ENCODE measurements at regions not wholly inside any gene's neighbourhood (a gene's known extent, or its start where the extent isn't known, plus 50 kb on each side); places are given as distances from the start of the nearest gene placed in this dataset.
"Not testable (repeated sequence)": the region's sequence is repeated elsewhere in the genome, so short reads cannot be mapped to it uniquely, and the experiment has no call there.

DNA sequence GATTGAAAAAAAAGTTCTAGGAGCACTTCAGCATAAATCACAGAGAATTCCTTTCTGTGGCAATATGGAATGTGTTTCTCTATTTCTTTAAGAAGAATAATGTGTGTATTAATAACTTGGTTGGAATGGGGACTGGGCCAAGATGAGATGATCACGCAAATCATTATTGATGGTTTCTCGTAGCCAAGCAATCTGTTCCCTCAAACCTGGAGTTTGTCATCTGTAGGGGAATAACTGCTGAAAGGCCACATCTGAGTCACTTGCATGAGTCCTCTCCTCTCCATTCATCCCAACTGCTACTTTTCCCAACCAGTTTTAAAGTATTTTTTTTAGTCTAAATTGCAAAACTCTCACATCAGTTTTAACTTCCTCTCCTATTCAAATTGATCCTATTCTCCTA, 480.4 kb downstream of the PLPP3 start:
- TF ChIP-seq, protein P1, sequence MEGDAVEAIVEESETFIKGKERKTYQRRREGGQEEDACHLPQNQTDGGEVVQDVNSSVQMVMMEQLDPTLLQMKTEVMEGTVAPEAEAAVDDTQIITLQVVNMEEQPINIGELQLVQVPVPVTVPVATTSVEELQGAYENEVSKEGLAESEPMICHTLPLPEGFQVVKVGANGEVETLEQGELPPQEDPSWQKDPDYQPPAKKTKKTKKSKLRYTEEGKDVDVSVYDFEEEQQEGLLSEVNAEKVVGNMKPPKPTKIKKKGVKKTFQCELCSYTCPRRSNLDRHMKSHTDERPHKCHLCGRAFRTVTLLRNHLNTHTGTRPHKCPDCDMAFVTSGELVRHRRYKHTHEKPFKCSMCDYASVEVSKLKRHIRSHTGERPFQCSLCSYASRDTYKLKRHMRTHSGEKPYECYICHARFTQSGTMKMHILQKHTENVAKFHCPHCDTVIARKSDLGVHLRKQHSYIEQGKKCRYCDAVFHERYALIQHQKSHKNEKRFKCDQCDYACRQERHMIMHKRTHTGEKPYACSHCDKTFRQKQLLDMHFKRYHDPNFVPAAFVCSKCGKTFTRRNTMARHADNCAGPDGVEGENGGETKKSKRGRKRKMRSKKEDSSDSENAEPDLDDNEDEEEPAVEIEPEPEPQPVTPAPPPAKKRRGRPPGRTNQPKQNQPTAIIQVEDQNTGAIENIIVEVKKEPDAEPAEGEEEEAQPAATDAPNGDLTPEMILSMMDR (IDR thresholded peaks at IDR 0.05; ENCODE audit: extremely low read depth, insufficient read depth, missing control alignments) = no peak

DNA sequence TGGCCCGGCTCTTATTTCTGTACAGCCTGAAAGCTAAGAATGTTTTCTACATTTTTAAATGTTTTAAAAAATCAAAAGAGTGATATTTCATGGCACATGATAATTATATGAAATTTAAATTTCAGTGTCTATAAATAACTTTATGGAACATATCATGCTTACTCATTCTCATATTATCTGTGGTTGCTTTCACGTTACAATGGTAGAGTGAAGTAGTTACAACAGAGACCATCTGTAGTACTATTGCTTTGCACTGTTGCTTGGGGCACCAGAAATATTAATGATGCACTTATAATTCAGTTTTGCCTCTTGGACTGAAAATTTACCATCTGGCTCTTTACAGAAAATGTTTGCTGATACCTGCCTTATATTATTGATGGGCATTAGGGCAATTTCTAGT, 481.6 kb downstream of the PLPP3 start:
- DNase-seq (ENCODE audit: low spot score) = no peak
- in situ Hi-C loops (cut with MboI; ENCODE audit: low pct_unique_long_range_greater_than_20kb, low sequenced_read_pairs, unreplicated experiment) = no loop called here
- TF ChIP-seq, protein P1 (IDR thresholded peaks at IDR 0.05; ENCODE audit: extremely low read depth, insufficient read depth, missing control alignments) = no peak

More for the DNA sequence above, 480.4 kb downstream of the PLPP3 start:
- in situ Hi-C loops (cut with MboI; ENCODE audit: low pct_unique_long_range_greater_than_20kb, low sequenced_read_pairs, unreplicated experiment) = no loop called here
- DNase-seq (ENCODE audit: low spot score) = no peak

DNA sequence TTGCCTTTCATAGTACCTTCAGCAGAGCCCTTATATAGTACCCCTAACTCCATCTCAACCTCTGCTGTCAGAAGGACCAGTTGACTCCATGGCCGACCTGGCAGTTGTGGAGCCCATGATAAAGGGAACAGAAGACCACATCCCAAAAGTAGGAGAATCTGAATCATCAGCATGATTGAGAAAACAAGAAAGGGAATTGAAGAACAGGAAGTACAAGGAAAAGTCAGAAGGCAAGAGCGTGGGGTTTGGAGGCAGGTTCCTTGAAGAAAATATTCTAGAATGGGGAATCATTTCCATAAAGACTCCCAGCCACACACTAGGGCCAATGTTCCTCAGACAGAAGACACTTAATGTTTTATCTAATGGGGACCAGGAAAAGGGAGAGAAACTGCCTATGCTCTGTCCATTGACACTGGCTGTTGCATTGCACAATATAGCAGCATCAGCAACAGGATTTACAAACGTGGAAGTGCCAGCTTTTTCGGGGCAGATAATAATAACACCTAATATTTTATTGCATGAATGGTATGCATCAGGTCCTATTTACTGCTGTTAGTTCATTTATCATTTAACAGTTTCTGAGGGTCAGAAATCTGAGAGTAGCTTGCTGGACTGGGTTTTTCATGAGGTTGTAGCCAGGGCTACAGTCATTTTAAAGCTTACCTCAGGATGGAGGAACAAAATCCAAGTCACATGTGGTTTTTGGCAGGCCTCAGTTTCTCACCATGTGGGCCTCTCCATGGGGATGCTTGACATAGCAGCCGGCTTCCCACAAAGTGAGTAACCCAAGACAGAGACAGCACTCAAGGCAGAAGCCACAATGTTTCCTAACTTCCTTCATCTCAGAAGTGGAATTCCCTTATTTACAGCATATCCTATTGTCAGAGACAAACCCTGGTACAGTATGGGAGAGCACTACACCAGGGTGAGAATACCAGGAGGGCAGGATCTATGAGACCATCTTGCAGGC, 483.4 kb downstream of the PLPP3 start:
- in situ Hi-C loops (cut with MboI; ENCODE audit: low pct_unique_long_range_greater_than_20kb, low sequenced_read_pairs, unreplicated experiment) = no loop called here
- DNase-seq (ENCODE audit: low spot score) = no peak
- TF ChIP-seq, protein P1 (IDR thresholded peaks at IDR 0.05; ENCODE audit: extremely low read depth, insufficient read depth, missing control alignments) = no peak

DNA sequence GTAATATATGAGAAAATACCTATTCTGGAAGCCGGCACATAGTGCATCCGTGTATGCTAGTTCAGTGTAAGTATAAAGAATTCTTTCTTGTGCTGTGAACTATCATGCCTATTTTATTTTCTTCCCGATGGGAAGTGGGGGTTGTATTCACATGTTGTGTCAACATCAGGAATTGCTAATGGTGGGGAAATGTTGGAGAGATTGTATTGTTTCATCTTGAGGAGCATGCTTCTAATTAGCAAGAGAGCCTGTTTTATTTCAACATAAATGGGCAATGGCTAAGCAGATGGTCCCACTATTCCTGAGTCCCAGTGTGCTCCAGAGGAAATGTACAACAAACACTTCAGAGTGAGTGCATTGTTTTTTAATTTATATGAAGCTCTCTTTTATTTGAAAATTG, 485.2 kb downstream of the PLPP3 start:
- TF ChIP-seq, protein P1 (IDR thresholded peaks at IDR 0.05; ENCODE audit: extremely low read depth, insufficient read depth, missing control alignments) = no peak
- in situ Hi-C loops (cut with MboI; ENCODE audit: low pct_unique_long_range_greater_than_20kb, low sequenced_read_pairs, unreplicated experiment) = no loop called here
- DNase-seq (ENCODE audit: low spot score) = no peak

DNA sequence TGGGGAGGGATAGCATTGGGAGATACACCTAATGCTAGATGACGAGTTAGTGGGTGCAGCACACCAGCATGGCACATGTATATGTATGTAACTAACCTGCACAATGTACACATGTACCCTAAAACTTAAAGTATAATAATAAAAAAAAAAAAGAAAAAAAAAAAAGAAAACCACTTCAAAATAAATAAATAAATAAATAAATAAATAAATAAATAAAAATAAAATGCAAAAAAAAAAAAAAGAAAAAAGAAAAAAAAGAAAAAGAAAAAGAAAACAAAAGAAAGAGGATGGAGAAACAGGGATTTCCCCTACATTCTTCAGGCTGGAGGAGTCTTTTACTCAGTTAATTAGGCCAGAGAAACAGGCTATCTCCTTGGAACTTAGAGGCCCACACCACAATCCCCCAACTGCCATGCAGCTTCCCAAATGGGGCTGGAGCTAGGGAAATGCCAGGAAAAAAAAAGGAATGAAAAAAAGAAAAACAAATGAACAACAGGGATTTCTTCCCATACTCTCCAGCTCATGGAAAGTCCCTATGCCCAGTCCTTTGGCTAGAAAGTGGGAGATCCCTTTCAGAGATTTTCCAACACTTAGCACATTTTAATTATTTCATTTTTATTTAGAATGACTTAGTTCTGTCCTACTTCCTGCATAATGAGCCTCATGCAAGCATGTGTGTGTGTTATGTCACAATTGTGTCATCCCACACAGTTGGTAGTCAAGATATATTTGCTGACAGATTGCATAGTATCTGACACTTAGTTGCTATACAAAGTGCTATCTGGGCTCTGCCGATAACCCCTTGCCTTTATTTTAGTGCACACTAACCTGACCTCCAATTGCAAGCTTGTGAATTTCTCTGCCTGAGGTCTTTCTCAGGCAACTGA, 486.4 kb downstream of the PLPP3 start:
- no peak for DNase-seq (ENCODE audit: low spot score)
- in situ Hi-C loops (cut with MboI; ENCODE audit: low pct_unique_long_range_greater_than_20kb, low sequenced_read_pairs, unreplicated experiment) = no loop called here
- TF ChIP-seq, protein P1 (IDR thresholded peaks at IDR 0.05; ENCODE audit: extremely low read depth, insufficient read depth, missing control alignments) = no peak

DNA sequence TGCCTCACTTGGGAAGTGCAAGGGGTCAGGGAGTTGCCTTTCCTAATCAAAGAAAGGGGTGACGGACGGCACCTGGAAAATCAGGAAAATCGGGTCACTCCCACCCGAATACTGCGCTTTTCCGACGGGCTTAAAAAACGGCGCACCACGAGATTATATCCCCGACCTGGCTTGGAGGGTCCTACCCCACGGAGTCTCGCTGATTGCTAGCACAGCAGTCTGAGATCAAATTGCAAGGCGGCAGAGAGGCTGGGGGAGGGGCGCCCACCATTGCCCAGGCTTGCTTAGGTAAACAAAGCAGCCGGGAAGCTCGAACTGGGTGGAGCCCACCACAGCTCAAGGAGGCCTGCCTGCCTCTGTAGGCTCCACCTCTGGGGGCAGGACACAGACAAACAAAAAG, 489.5 kb downstream of the PLPP3 start:
- DNase-seq (ENCODE audit: low spot score); in situ Hi-C loops (cut with MboI; ENCODE audit: low pct_unique_long_range_greater_than_20kb, low sequenced_read_pairs, unreplicated experiment): not testable (repeated sequence)
